Mammary epithelial cell (primary cell): ENCODE measurements at regions not wholly inside any gene's neighbourhood (a gene's known extent, or its start where the extent isn't known, plus 50 kb on each side); places are given as distances from the start of the nearest gene placed in this dataset.

Experiments used
- EZH2 ChIP-seq: IDR thresholded peaks from 2 replicates; pipeline ENCODE4 v1.6.1; 2012; ENCODE audit warnings: low read length, inconsistent platforms, borderline replicate concordance
- TF ChIP-seq, protein P1 (sequence below), 2 donors: IDR thresholded peaks in 1 of 2; conservative IDR thresholded peaks in 1 of 2; 2 replicates each; pipeline ENCODE4 v1.5.1; 2011 to 2012; ENCODE audit warnings: inconsistent platforms in 2 of 2, low read length in 2 of 2, mild to moderate bottlenecking in 2 of 2, control low read depth in 1 of 2, low read depth in 1 of 2; ENCODE audit not compliant: insufficient read depth in 1 of 2; ENCODE audit errors: extremely low read depth in 1 of 2

GRCh38 chr16:16887193-16887592, 508.3 kb downstream of the NPIPA7 start:
- TF ChIP-seq, protein P1, sequence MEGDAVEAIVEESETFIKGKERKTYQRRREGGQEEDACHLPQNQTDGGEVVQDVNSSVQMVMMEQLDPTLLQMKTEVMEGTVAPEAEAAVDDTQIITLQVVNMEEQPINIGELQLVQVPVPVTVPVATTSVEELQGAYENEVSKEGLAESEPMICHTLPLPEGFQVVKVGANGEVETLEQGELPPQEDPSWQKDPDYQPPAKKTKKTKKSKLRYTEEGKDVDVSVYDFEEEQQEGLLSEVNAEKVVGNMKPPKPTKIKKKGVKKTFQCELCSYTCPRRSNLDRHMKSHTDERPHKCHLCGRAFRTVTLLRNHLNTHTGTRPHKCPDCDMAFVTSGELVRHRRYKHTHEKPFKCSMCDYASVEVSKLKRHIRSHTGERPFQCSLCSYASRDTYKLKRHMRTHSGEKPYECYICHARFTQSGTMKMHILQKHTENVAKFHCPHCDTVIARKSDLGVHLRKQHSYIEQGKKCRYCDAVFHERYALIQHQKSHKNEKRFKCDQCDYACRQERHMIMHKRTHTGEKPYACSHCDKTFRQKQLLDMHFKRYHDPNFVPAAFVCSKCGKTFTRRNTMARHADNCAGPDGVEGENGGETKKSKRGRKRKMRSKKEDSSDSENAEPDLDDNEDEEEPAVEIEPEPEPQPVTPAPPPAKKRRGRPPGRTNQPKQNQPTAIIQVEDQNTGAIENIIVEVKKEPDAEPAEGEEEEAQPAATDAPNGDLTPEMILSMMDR (conservative IDR thresholded peaks at IDR 0.05 in 1 of 2, IDR thresholded peaks at IDR 0.05 in 1 of 2; ENCODE audit: extremely low read depth in 1 of 2, insufficient read depth in 1 of 2, low read depth in 1 of 2, low read length in 2 of 2), result no peak
- TF ChIP-seq EZH2, result no peak
